ENCODE measurements at regions not wholly inside any gene's neighbourhood (a gene's known extent, or its start where the extent isn't known, plus 50 kb on each side); places are given as distances from the start of the nearest gene placed in this dataset.

DNA sequence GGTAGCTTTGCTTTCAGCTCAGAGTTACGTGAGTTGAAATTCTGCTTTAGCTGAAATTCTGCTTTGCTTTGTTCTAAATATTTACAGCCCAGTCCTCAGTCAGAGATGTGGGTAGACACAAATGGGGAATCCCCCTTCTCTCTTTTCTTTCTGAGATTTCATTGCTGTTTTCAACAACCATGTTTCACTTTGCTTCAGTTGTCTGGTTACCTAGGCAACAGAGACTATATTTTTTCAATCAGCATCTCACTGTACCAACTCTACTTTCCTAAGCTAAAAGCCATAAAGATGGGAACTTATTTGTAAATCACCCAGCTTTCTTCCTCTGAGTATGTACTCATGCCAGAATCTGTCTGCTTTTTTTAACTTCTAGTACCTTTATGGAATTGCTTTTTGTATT lies 509.0 kb downstream of the OLFM4 start:
- DNase-seq = no peak

- no peak for DNase-seq
These were observed 516.8 kb downstream of the OLFM4 start for GRCh38 chr13:53545340-53545941.

DNA sequence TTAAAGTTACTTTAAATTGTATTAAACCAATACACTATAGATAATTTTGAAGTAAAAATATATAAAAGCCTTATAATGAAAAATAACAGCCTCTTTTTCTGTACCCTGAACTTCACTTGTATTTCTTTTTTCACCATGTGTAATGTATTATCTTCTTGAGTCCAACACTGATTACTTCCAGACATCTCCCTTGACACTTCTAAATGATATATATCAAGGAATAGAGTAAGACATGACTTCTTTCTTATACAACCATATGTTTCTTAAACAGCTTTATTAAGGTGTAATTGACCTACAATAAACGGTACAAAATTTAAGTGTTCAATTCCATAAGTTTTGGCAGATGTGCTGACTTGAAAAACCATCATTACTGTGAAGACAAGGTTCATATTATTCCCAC lies 531.9 kb downstream of the OLFM4 start:
- DNase-seq = no peak

- DNase-seq = no peak
These were observed 533.8 kb downstream of the OLFM4 start for GRCh38 chr13:53562419-53562818.

DNA sequence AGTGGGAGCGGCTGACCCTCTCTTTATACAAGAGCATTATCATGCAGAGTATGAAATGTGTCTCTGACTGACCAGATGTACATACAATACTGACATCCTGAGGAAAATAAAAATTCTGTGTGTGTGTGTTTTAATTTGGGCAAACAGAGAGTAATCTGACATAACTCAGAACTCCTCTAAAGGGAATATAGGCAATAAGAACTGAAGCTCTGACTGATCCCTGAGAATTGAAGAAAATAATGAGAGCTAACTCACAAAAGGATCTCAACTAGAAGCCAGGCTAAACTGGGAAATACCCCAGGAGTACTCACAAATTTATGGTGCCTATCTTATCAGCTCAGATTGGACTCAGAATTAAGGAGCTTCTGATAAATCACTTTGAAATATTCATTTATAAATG lies 539.9 kb downstream of the OLFM4 start:
- no peak for DNase-seq

GRCh38 chr13:53569453-53569852 lies 540.8 kb downstream of the OLFM4 start:
- no peak for DNase-seq

GRCh38 chr13:53601113-53601512 lies 572.5 kb downstream of the OLFM4 start:
- no peak for DNase-seq

DNA sequence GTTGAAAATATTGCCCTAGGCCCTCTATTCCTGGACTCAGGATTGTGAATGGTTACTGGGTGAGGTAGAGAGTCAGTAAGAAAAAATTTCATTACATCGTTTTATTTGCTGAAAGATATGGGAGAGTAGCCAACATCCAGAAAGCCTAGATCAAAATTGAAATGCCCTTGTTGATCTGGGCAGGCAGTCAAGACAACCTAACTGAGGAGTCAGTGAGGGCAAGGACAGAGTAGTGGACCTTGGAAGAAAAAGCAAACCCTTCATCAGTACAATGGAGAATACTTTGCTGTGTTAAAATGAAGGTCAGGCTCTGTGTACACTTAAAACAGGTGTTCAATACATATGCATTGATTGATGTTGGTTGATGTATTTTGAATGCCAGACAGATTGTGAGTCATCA lies 576.7 kb downstream of the OLFM4 start:
- DNase-seq = no peak

DNA sequence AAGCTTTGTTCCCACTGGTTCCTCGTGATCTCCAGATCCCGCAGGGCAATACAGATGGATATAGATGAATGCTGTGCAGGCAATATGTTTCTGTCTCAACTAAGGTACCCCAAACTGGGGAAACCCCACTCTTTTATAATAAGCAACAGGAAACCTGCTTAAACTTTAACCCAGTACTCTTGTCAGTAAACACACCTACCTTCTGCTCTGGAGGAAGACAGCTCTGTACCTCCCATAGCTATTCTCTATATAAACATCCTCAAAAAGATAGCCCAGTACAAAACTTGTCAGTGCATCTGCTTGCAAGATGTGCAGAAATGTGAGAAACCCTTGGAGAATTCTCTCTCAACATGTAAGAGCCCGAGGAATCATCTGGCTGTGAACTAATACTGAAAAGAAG lies 583.6 kb downstream of the OLFM4 start:
- no peak for DNase-seq

GRCh38 chr13:53622456-53622855 lies 593.8 kb downstream of the OLFM4 start:
- DNase-seq = no peak

DNA sequence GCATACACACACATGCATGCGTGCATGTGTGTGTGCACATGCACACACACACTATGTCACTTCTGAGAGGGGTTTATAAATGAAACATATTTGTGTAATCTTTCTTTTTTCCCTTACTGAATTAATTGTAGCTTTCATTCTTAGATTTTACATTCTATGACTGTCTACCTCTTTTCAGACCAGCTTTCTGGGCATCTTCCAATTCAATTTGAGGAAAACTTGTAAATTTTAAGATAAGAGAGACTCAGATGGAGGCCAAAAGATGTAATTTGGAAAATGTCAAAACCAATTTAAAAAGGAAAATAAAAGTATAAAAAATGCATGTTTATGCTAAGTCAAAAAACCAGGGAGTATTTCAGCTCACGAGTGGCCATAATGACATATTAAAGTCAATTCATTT lies 594.5 kb downstream of the OLFM4 start:
- no peak for DNase-seq

- no peak for DNase-seq
These were observed 602.9 kb downstream of the OLFM4 start for GRCh38 chr13:53631511-53631910.

GRCh38 chr13:53638040-53638439 lies 609.4 kb downstream of the OLFM4 start:
- no peak for DNase-seq

DNA sequence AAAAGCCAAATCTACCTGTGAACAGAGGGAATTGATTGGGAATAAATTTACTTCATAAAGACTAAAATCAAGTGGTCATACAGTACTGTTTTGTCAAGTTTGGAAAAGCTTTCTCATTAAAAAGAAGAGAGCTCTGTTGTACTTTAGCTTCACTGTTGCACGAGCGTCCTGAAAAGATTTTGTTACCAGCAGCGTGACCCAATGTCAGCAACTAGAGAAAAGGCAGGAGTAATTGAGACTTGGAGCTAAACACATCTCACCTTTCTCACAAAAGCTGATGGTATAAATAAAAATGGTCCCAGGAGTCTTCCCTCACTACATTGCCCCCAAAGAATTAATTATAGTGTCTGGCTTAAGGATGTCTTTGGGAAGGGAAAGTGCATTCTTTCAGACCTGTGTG lies 613.7 kb downstream of the OLFM4 start:
- DNase-seq = no peak

DNA sequence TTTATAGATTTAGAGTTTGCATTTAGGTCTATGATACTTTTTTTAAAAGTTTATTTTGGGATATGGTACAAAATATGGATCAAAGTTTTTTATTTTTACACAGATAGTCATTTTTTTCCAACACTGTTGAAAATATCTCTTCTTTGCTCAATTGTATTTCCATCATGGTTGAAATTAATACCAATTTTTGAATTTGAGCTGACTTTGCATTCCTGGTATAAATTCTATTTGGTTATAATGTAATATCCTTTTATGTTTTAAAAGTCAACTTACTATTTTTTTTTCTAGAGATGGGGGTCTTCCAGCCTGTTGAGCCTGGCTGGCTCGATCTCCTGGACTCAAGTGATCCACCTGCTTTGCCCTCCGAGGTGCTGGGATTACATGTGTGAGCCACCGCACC lies 620.1 kb downstream of the OLFM4 start:
- DNase-seq = no peak

GRCh38 chr13:53672005-53672404 lies 643.4 kb downstream of the OLFM4 start:
- DNase-seq = no peak

DNA sequence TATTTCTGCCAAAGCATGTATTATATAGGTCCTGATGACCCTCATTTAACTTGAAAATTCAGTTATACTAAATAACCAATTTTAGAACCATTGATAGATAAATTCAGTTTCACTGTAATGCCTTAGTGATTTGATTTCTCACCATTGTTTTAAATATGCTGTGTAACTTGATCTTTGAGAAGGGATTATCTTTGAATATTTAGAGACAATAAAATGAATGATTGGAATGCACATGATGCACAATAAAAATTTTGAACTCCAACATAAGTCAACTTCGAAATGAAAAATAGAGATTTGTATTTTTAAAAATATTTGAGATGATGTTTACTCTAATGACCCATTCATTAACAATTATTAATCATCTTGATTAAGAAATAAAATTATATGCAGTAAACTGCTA lies 654.5 kb downstream of the OLFM4 start:
- DNase-seq = no peak

DNA sequence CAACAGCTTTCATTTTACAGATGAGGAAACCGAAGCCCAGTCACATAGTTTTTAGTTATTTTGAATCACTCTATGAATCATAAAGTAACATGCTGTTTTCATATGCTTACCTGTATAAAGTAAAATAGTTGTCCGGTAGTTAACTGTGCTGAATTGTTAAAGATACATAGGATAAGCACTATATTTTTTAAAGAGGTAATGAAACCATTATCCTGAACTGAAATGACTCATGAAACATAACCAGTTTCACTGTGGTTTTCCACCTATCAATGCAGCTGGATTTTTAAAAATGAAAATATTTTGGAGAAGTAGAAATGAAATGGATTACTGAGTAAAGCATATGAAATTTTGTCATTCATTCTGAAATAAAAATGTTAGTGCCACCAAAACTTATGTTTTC lies 655.0 kb downstream of the OLFM4 start:
- no peak for DNase-seq

- DNase-seq = no peak
These were observed 662.8 kb downstream of the OLFM4 start for GRCh38 chr13:53691417-53691816.

DNA sequence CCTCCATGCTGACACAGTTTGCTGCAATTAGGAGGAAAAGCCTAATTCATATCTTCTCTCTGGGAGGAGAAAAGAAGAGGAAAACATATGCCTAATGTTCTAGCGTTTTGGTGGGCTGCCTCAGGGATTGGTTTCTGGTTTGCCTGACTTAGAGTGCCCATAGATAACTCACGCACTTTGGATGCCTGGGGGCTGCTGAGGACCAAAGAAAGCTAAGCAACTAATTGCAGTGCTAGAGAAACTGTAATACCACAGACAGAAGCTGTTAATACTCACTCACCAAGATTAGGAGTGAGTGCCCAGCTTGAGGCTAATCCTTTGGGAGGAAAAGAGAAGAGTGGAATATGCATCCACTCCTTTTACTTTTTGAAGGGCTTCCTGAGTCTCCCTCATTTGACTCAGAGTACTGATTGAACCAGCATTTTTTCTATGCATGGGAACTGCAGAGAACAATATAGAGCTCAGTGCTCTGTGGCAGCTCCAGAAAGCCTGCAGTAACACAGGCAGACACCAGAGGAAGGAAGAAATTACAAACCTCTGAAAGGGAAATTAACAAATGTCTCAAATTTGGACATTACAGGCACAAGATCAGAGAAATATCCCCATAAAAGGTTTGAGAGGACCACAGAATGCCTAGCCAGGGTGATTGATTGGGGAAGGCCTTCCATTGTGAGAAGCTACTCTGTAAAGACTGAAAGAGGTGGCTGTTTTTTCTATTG lies 666.4 kb downstream of the OLFM4 start:
- no peak for DNase-seq

- DNase-seq = no peak
These were observed 674.9 kb downstream of the OLFM4 start for GRCh38 chr13:53703371-53704080.

DNA sequence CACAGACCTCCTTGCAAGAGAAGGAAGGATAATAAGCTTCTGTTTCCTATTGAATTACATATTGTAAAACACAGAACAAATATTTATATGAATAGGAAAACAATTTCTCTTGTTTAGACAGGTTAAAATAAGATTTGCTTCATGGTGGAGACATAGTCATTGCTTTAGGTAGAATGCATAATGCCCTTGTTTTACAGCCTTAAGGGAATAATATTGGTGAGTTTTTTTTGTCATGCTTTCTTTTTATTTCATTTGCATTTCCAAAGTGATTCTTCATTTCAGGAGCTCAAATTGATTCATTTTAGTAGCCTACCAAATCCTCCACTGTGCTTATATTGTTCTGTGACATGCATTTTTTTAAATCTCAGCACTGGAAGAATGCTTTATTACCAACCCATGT lies 690.7 kb downstream of the OLFM4 start:
- no peak for DNase-seq

DNA sequence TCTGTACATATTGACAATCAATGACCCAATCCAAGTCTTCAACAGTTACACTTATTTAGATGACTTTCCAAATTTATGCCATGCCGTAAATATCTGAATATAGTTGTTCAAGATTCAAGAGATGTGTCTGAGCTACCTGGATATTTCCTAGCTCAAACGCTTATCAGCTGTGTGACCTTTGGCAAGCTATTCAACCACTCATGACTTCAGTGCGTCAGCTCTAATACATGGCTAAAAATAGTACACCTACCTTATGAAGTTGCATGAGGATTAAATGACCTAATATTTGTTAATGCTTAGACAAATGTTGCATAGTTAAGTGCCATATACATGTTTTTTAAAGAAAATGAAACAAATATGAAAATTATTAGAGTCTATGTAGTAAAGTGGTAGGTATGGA lies 704.1 kb downstream of the OLFM4 start:
- no peak for DNase-seq

DNA sequence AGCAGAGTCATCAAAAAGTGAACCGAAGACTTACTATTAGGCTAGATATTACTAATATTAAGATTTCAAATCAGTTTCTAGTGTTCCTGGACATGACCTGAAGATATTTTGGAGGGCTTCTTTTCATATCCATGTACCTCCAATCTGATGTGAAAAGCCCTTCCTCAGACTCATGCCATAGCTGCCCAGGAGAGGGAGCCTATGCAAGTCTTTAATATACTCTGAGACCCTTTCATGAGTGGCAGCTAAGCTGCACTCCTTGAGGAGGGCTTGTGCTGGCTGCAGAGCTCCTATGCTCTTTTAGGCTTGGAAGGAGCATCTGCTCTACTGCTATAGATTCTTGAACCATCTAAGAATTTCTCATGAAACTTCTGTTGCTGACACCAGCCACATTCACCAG lies 715.3 kb downstream of the OLFM4 start:
- no peak for DNase-seq
